ENCODE measurements at regions not wholly inside any gene's neighbourhood (a gene's known extent, or its start where the extent isn't known, plus 50 kb on each side); places are given as distances from the start of the nearest gene placed in this dataset.

DNA sequence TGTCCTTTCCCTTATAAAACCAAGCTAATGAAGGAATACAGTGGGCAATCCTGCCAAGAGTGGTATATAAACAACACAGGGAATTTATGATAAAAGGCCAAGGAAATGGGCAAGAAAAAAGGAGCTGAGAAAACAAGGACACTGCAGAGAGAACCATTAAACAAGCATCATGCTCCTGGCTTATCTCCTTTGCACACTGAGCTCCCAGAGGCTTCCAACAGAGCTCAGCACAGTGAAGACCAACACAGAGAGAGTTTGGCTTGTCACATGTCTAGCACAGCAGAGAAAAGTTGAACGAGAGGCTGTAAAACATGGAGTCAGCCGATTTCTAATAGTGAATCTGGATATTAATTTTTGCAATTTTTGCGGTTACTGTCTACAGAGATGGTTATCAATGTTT, 68.0 kb upstream of the KLF7 start:
- TF ChIP-seq, protein P1, sequence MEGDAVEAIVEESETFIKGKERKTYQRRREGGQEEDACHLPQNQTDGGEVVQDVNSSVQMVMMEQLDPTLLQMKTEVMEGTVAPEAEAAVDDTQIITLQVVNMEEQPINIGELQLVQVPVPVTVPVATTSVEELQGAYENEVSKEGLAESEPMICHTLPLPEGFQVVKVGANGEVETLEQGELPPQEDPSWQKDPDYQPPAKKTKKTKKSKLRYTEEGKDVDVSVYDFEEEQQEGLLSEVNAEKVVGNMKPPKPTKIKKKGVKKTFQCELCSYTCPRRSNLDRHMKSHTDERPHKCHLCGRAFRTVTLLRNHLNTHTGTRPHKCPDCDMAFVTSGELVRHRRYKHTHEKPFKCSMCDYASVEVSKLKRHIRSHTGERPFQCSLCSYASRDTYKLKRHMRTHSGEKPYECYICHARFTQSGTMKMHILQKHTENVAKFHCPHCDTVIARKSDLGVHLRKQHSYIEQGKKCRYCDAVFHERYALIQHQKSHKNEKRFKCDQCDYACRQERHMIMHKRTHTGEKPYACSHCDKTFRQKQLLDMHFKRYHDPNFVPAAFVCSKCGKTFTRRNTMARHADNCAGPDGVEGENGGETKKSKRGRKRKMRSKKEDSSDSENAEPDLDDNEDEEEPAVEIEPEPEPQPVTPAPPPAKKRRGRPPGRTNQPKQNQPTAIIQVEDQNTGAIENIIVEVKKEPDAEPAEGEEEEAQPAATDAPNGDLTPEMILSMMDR (IDR thresholded peaks at IDR 0.05; ENCODE audit: insufficient read depth, low read length, poor library complexity, severe bottlenecking): no peak
- TF ChIP-seq EZH2phosphoT487 (conservative IDR thresholded peaks at IDR 0.05; ENCODE audit: low read length): no peak

Measured in SU-DHL-6 (cell line).